Natural killer cell treated with Interleukin-12 subunit alpha and Interleukin-12 subunit beta and Interleukin-15 and Interleukin-18, amount 100 ng/mL, for 72 hours (primary cell): ENCODE measurements at regions not wholly inside any gene's neighbourhood (a gene's known extent, or its start where the extent isn't known, plus 50 kb on each side); places are given as distances from the start of the nearest gene placed in this dataset.

Experiments used
- ATAC-seq, 2 donors: fragments of 150-1000 bp; cut with Tn5 transposase in 1 of 2; sonication (Bioruptor Pico), chemical (Tn5 transposase) in 1 of 2; 2 replicates each; pipeline ENCODE4 v1.10.0; 2021
- DNase-seq: peaks from one replicate; pipeline ENCODE4 v3.0.0; 2022; ENCODE audit warnings: low spot score
- H3K27ac Mint-ChIP-seq, 2 donors: 1 replicate in 1 of 2; 2 replicates in 1 of 2; pipeline ENCODE4 v1.8.0; 2022; ENCODE audit warnings: mixed read lengths in 2 of 2, mild to moderate bottlenecking in 1 of 2, moderate library complexity in 1 of 2
- H3K27me3 Mint-ChIP-seq, 2 donors: 1 replicate in 1 of 2; 2 replicates in 1 of 2; pipeline ENCODE4 v1.8.0; 2022; ENCODE audit warnings: mixed read lengths in 2 of 2
- H3K36me3 Mint-ChIP-seq: one replicate; pipeline ENCODE4 v1.8.0; 2022; ENCODE audit warnings: mixed read lengths
- H3K4me1 Mint-ChIP-seq, 2 donors: 1 replicate in 1 of 2; 2 replicates in 1 of 2; pipeline ENCODE4 v1.8.0; 2022; ENCODE audit warnings: low read depth in 2 of 2, mixed read lengths in 2 of 2, mild to moderate bottlenecking in 1 of 2
- H3K4me3 Mint-ChIP-seq: one replicate; pipeline ENCODE4 v1.8.0; 2022; ENCODE audit warnings: mixed read lengths
- H3K9me3 Mint-ChIP-seq: 2 replicates; pipeline ENCODE4 v1.8.0; 2022; ENCODE audit warnings: mixed read lengths

GRCh38 chr6:137690721-137691120, 176.3 kb upstream of the TNFAIP3 start:
- ATAC-seq, result no peak
- peaks cover 2% of the 10 kb centered on the region for H3K9me3 Mint-ChIP-seq
- H3K27ac Mint-ChIP-seq, result no peak overlapping the region
- DNase-seq, result no peak
- H3K4me3 Mint-ChIP-seq, result no peak overlapping the region
- H3K4me1 Mint-ChIP-seq, result peaks cover 10 to 12% of the 10 kb centered on the region in 2 donors
- peaks cover 5 to 9% of the 10 kb centered on the region in 2 donors for H3K27me3 Mint-ChIP-seq
- no peaks in the 10 kb centered on the region for H3K36me3 Mint-ChIP-seq

GRCh38 chr6:137692308-137692707, 174.8 kb upstream of the TNFAIP3 start:
- Mint-ChIP-seq H3K9me3 (peaks cover 2% of the 10 kb centered on the region), H3K27ac (no peak overlapping the region), H3K27me3 (peaks cover 11 to 13% of the 10 kb centered on the region in 2 donors), H3K36me3 (no peaks in the 10 kb centered on the region), H3K4me3 (no peak overlapping the region), H3K4me1 (peaks cover 8 to 10% of the 10 kb centered on the region in 2 donors)
- ATAC-seq, result no peak
- DNase-seq, result no peak

GRCh38 chr6:137692806-137693205, 174.3 kb upstream of the TNFAIP3 start:
- H3K4me1 Mint-ChIP-seq, result peaks cover 8 to 10% of the 10 kb centered on the region in 2 donors
- ATAC-seq, result no peak
- H3K4me3 Mint-ChIP-seq, result no peak overlapping the region
- DNase-seq, result no peak
- no peaks in the 10 kb centered on the region for H3K36me3 Mint-ChIP-seq
- peaks cover 2% of the 10 kb centered on the region for H3K9me3 Mint-ChIP-seq
- peaks cover 11 to 13% of the 10 kb centered on the region in 2 donors for H3K27me3 Mint-ChIP-seq
- H3K27ac Mint-ChIP-seq, result no peak overlapping the region

GRCh38 chr6:137693711-137694110, 173.3 kb upstream of the TNFAIP3 start:
- Mint-ChIP-seq H3K4me3 (no peak overlapping the region), H3K27ac (no peak overlapping the region), H3K36me3 (no peaks in the 10 kb centered on the region), H3K27me3 (peaks cover 11 to 13% of the 10 kb centered on the region in 2 donors), H3K9me3 (peaks cover 2% of the 10 kb centered on the region), H3K4me1 (peaks cover 5 to 9% of the 10 kb centered on the region in 2 donors)
- DNase-seq (no peak), ATAC-seq (no peak)

- H3K9me3 Mint-ChIP-seq, result no peaks in the 10 kb centered on the region
Observed at GRCh38 chr6:137696765-137697164, 170.3 kb upstream of the TNFAIP3 start.

GRCh38 chr6:137697267-137697938, 169.7 kb upstream of the TNFAIP3 start:
- ATAC-seq, result no peak
- peaks cover 16 to 18% of the 10 kb centered on the region in 2 donors for H3K4me1 Mint-ChIP-seq
- no peak overlapping the region for H3K27ac Mint-ChIP-seq
- no peaks in the 10 kb centered on the region for H3K9me3 Mint-ChIP-seq
- DNase-seq, result no peak
- no peaks in the 10 kb centered on the region for H3K36me3 Mint-ChIP-seq
- no peak overlapping the region for H3K4me3 Mint-ChIP-seq
- H3K27me3 Mint-ChIP-seq, result peaks cover 13 to 17% of the 10 kb centered on the region in 2 donors

More at GRCh38 chr6:137696765-137697164, 170.3 kb upstream of the TNFAIP3 start:
- Mint-ChIP-seq H3K36me3 (no peaks in the 10 kb centered on the region), H3K4me3 (no peak overlapping the region), H3K4me1 (peaks cover 16 to 18% of the 10 kb centered on the region in 2 donors), H3K27me3 (peaks cover 13 to 17% of the 10 kb centered on the region in 2 donors), H3K27ac (no peak overlapping the region)
- no peak for DNase-seq
- ATAC-seq, result no peak

GRCh38 chr6:137698636-137699030, 168.4 kb upstream of the TNFAIP3 start:
- H3K4me1 Mint-ChIP-seq, result peaks cover 16 to 17% of the 10 kb centered on the region in 2 donors
- no peak for DNase-seq
- H3K9me3 Mint-ChIP-seq, result no peaks in the 10 kb centered on the region
- H3K36me3 Mint-ChIP-seq, result no peaks in the 10 kb centered on the region
- peak overlapping the region; percentile 73 to 83 for H3K27ac Mint-ChIP-seq
- peak; percentile 21 to 32 for ATAC-seq
- peaks cover 13 to 17% of the 10 kb centered on the region in 2 donors for H3K27me3 Mint-ChIP-seq
- H3K4me3 Mint-ChIP-seq, result peak overlapping the region; percentile 68

- peak overlapping the region; percentile 73 to 83 for H3K27ac Mint-ChIP-seq
- H3K9me3 Mint-ChIP-seq, result no peaks in the 10 kb centered on the region
- peaks cover 13 to 17% of the 10 kb centered on the region in 2 donors for H3K27me3 Mint-ChIP-seq
- H3K36me3 Mint-ChIP-seq, result no peaks in the 10 kb centered on the region
- ATAC-seq, result peak; percentile 59 to 72
- H3K4me1 Mint-ChIP-seq, result peaks cover 15 to 16% of the 10 kb centered on the region in 2 donors
- no peak for DNase-seq
- peak overlapping the region; percentile 68 for H3K4me3 Mint-ChIP-seq
Observed at GRCh38 chr6:137699031-137699683, 167.9 kb upstream of the TNFAIP3 start.

GRCh38 chr6:137700161-137700560, 166.9 kb upstream of the TNFAIP3 start:
- H3K36me3 Mint-ChIP-seq, result no peaks in the 10 kb centered on the region
- DNase-seq (no peak), ATAC-seq (no peak)
- no peak overlapping the region for H3K4me3 Mint-ChIP-seq
- peaks cover 10 to 17% of the 10 kb centered on the region in 2 donors for H3K27me3 Mint-ChIP-seq
- no peaks in the 10 kb centered on the region for H3K9me3 Mint-ChIP-seq
- peaks cover 16 to 18% of the 10 kb centered on the region in 2 donors for H3K4me1 Mint-ChIP-seq
- H3K27ac Mint-ChIP-seq, result peak overlapping the region; percentile 73 to 83

- H3K27ac Mint-ChIP-seq, result peak overlapping the region in 1 of 2 donors; percentile 3
- H3K4me1 Mint-ChIP-seq, result peaks cover 23 to 26% of the 10 kb centered on the region in 2 donors
- no peak for DNase-seq
- H3K9me3 Mint-ChIP-seq, result no peaks in the 10 kb centered on the region
- ATAC-seq, result no peak
- H3K4me3 Mint-ChIP-seq, result no peak overlapping the region
- no peaks in the 10 kb centered on the region for H3K36me3 Mint-ChIP-seq
- peaks cover 2 to 10% of the 10 kb centered on the region in 2 donors for H3K27me3 Mint-ChIP-seq
Observed at GRCh38 chr6:137700751-137701477, 166.1 kb upstream of the TNFAIP3 start.

GRCh38 chr6:137701942-137702341, 165.1 kb upstream of the TNFAIP3 start:
- Mint-ChIP-seq H3K4me1 (peaks cover 33 to 36% of the 10 kb centered on the region in 2 donors), H3K4me3 (no peak overlapping the region), H3K27ac (peak overlapping the region in 1 of 2 donors; percentile 3), H3K9me3 (no peaks in the 10 kb centered on the region), H3K27me3 (peaks cover 0 to 7% of the 10 kb centered on the region in 2 donors), H3K36me3 (no peaks in the 10 kb centered on the region)
- no peak for DNase-seq
- ATAC-seq, result no peak

- no peaks in the 10 kb centered on the region for H3K36me3 Mint-ChIP-seq
- peaks cover 0 to 6% of the 10 kb centered on the region in 2 donors for H3K27me3 Mint-ChIP-seq
- H3K4me3 Mint-ChIP-seq, result no peak overlapping the region
- peaks cover 41 to 44% of the 10 kb centered on the region in 2 donors for H3K4me1 Mint-ChIP-seq
- H3K9me3 Mint-ChIP-seq, result no peaks in the 10 kb centered on the region
- ATAC-seq, result no peak
- no peak overlapping the region for H3K27ac Mint-ChIP-seq
- DNase-seq, result no peak
Observed at GRCh38 chr6:137702791-137703424, 164.2 kb upstream of the TNFAIP3 start.

- Mint-ChIP-seq H3K27ac (peak overlapping the region; percentile 74 to 98), H3K27me3 (peaks cover 0 to 3% of the 10 kb centered on the region in 2 donors), H3K4me3 (no peak overlapping the region), H3K4me1 (peaks cover 43 to 45% of the 10 kb centered on the region in 2 donors), H3K36me3 (peaks cover 4% of the 10 kb centered on the region), H3K9me3 (no peaks in the 10 kb centered on the region)
- DNase-seq (no peak), ATAC-seq (no peak)
Observed at GRCh38 chr6:137704802-137705159, 162.3 kb upstream of the TNFAIP3 start.
